ENCODE measurements at regions not wholly inside any gene's neighbourhood (a gene's known extent, or its start where the extent isn't known, plus 50 kb on each side); places are given as distances from the start of the nearest gene placed in this dataset.

DNA sequence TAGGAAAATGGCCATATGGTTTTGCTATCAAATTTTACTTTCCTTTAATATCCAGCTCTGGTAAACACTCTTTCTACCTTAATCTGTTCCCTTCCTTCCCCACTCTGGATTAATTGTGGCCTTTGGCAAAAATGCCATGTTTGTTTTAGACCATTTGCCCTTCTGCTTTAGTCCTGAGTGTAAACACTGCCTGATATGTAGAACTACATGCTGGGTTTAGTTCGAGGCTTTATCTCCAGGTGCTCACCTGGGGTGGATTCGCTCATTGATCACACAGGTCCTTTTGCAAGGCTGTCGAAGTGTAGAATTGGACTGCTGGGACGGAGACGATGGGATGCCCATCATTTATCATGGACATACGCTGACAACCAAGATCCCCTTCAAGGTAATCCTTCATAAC is 94.1 kb downstream of the NOC3L start:
- no peak for DNase-seq (ENCODE audit: low spot score)
- H3K4me3 Mint-ChIP-seq (ENCODE audit: unreplicated experiment): no peak overlapping the region
- H3K36me3 Mint-ChIP-seq (ENCODE audit: low read depth): peaks cover 25% of the 10 kb centered on the region
- H3K27ac Mint-ChIP-seq (ENCODE audit: unreplicated experiment): no peak overlapping the region
- peaks cover 8% of the 10 kb centered on the region for H3K9me3 Mint-ChIP-seq (ENCODE audit: low read depth)
- TF ChIP-seq, protein P1, sequence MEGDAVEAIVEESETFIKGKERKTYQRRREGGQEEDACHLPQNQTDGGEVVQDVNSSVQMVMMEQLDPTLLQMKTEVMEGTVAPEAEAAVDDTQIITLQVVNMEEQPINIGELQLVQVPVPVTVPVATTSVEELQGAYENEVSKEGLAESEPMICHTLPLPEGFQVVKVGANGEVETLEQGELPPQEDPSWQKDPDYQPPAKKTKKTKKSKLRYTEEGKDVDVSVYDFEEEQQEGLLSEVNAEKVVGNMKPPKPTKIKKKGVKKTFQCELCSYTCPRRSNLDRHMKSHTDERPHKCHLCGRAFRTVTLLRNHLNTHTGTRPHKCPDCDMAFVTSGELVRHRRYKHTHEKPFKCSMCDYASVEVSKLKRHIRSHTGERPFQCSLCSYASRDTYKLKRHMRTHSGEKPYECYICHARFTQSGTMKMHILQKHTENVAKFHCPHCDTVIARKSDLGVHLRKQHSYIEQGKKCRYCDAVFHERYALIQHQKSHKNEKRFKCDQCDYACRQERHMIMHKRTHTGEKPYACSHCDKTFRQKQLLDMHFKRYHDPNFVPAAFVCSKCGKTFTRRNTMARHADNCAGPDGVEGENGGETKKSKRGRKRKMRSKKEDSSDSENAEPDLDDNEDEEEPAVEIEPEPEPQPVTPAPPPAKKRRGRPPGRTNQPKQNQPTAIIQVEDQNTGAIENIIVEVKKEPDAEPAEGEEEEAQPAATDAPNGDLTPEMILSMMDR (IDR thresholded peaks at IDR 0.05): no peak
- peaks cover 23% of the 10 kb centered on the region for H3K4me1 Mint-ChIP-seq (ENCODE audit: low read depth)
- no peaks in the 10 kb centered on the region for H3K27me3 Mint-ChIP-seq (ENCODE audit: low read depth)

DNA sequence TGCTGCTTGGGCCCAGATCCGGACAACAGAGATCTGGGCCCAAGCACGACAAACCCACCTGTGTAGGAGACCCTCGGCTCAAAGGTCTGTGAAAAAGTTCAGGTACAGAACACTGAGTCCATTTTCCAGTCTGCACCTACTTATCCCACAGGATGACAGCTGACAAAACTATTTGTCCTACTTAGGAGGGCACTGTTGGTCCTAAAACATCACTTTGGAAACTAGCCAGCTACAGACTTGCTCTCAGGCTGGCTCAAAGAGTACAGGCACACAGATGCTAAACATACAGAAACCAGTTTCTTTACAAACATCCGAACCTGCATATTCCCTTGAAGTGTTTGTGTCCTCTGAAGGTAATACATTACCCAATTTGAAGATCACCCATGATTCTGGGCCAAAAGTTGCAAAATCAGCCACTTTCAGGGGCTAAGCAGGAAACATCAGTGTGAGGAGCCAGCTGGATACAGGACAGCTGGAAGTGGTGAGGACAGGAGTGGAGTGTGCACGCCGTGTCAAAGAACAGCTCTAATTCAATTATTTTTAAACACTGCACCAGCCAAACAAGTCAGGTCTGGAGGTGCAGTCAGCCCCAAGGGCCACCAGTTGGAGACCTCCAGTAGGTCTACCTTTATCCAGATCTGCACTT is 88.5 kb downstream of the NOC3L start:
- Mint-ChIP-seq H3K27ac (ENCODE audit: unreplicated experiment) (peak overlapping the region; percentile 2), H3K4me1 (ENCODE audit: low read depth) (peaks cover 25% of the 10 kb centered on the region), H3K27me3 (ENCODE audit: low read depth) (no peaks in the 10 kb centered on the region), H3K36me3 (ENCODE audit: low read depth) (peaks cover 19% of the 10 kb centered on the region), H3K9me3 (ENCODE audit: low read depth) (peaks cover 8% of the 10 kb centered on the region), H3K4me3 (ENCODE audit: unreplicated experiment) (no peak overlapping the region)
- TF ChIP-seq, protein P1 (IDR thresholded peaks at IDR 0.05): no peak
- no peak for DNase-seq (ENCODE audit: low spot score)

DNA sequence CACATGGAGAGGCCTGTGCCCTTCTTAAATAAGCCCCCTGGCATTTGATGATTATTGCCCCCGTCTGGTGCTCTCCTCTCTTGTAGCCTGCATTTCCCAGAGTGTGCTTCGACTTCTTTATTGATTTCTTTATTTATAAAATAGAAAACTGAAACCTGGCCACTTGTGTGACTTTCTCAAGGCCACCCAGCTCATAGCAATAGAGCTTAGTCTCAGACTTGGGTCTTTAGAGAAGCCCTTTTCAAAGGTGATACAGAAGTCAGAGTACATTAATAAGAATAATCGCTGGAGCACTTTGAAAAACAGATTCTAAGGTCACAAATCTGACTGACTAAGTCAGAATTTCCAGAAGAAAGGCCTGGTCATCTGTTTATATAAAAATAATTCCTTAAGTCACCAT is 86.6 kb downstream of the NOC3L start:
- H3K36me3 Mint-ChIP-seq (ENCODE audit: low read depth): peaks cover 17% of the 10 kb centered on the region
- H3K27me3 Mint-ChIP-seq (ENCODE audit: low read depth): no peaks in the 10 kb centered on the region
- H3K4me1 Mint-ChIP-seq (ENCODE audit: low read depth): peaks cover 36% of the 10 kb centered on the region
- H3K4me3 Mint-ChIP-seq (ENCODE audit: unreplicated experiment): no peak overlapping the region
- H3K9me3 Mint-ChIP-seq (ENCODE audit: low read depth): peaks cover 8% of the 10 kb centered on the region
- DNase-seq (ENCODE audit: low spot score): no peak
- H3K27ac Mint-ChIP-seq (ENCODE audit: unreplicated experiment): no peak overlapping the region
- TF ChIP-seq, protein P1 (IDR thresholded peaks at IDR 0.05): no peak

DNA sequence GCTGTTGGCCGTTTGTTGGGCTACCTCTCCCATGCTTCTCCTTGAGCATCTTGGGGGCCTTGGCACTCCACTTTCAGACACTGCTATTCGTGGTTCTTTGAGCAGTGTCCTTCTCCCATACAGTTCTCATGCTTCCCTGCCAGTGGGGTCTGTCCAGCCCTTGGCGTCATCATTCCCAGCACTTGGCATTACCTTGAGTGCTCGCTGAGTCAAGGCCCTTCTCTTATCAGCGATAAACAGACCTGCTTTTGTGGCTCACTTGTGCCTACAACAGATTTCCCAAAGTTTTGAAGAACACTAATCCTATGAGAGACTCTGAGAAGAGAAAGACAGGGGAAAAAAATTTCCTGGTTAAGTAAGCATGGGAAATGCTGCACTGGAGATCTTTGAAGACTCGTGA is 85.3 kb downstream of the NOC3L start:
- Mint-ChIP-seq H3K36me3 (ENCODE audit: low read depth) (peaks cover 8% of the 10 kb centered on the region), H3K4me3 (ENCODE audit: unreplicated experiment) (no peak overlapping the region), H3K4me1 (ENCODE audit: low read depth) (peaks cover 46% of the 10 kb centered on the region), H3K9me3 (ENCODE audit: low read depth) (peaks cover 2% of the 10 kb centered on the region), H3K27ac (ENCODE audit: unreplicated experiment) (no peak overlapping the region), H3K27me3 (ENCODE audit: low read depth) (no peaks in the 10 kb centered on the region)
- TF ChIP-seq, protein P1 (IDR thresholded peaks at IDR 0.05): no peak
- DNase-seq (ENCODE audit: low spot score): no peak

DNA sequence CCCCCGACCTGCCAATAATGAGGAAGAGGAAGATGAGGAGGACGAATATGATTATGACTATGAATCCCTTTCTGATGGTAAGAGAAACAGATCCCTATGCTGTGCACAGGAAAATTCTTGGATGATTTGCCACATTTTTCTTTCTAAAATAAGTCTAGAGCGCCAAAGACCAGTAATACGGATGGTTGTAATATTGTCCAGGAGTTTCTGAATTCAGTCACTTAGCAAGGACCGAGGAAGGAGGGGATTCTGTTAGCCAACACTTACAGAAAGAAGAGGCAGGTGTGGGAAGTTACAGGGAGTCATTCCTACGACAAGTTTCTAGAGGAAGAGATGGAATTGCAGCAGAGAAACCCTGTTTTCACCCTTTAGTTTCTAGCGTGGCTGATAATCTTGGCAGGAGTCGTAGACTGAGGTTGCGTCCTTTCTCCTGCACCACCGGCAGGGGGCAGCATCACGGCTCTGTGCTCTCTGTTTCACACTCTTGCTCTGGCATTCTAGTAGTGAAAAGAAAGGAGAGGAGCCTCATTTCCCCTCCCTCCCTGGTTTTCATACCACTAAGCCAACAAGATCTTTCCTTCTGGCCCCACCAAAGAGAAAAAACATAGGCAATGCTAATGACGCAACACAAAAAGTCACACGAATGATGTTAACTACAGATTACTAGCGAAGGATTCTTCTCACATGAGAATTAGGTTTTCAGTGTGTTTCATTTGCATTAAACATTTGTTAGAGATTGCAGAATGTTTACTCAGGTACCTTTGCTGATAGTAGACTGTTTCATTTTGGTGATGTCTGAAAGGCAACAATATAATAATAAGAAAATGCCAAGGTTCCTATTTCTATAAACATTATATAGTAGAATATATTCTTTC is 82.7 kb downstream of the NOC3L start:
- no peaks in the 10 kb centered on the region for H3K9me3 Mint-ChIP-seq (ENCODE audit: low read depth)
- H3K4me3 Mint-ChIP-seq (ENCODE audit: unreplicated experiment): no peak overlapping the region
- H3K36me3 Mint-ChIP-seq (ENCODE audit: low read depth): peaks cover 5% of the 10 kb centered on the region
- TF ChIP-seq, protein P1 (IDR thresholded peaks at IDR 0.05): peak; percentile 85
- H3K27me3 Mint-ChIP-seq (ENCODE audit: low read depth): no peaks in the 10 kb centered on the region
- no peak for DNase-seq (ENCODE audit: low spot score)
- H3K27ac Mint-ChIP-seq (ENCODE audit: unreplicated experiment): peak overlapping the region; percentile 64
- peaks cover 45% of the 10 kb centered on the region for H3K4me1 Mint-ChIP-seq (ENCODE audit: low read depth)
